H9 (cell line): ENCODE measurements at regions not wholly inside any gene's neighbourhood (a gene's known extent, or its start where the extent isn't known, plus 50 kb on each side); places are given as distances from the start of the nearest gene placed in this dataset.

Experiments
- DNase-seq: peaks from one replicate; pipeline ENCODE4 v3.0.0-alpha.2; 2017
- H2AFZ ChIP-seq: one replicate; pipeline ENCODE4 v1.6.1; 2013; ENCODE audit warnings: mild to moderate bottlenecking, low read length, control low read depth, moderate library complexity
- H2AK5ac ChIP-seq: 2 replicates; pipeline ENCODE4 v1.6.1; 2013; ENCODE audit warnings: low read length, control low read depth, mixed read lengths; ENCODE audit not compliant: insufficient read length
- H2BK120ac ChIP-seq: one replicate; pipeline ENCODE4 v1.6.1; 2013; ENCODE audit warnings: low read depth, mild to moderate bottlenecking, low read length, control low read depth, inconsistent platforms; ENCODE audit not compliant: poor library complexity, severe bottlenecking
- H2BK12ac ChIP-seq: 2 replicates; pipeline ENCODE4 v1.6.1; 2013; ENCODE audit warnings: low read length, control low read depth, mixed read lengths, low read depth; ENCODE audit not compliant: insufficient read length
- H2BK15ac ChIP-seq: 2 replicates; pipeline ENCODE4 v1.6.1; 2013; ENCODE audit warnings: low read depth, low read length, control low read depth
- H2BK20ac ChIP-seq: one replicate; pipeline ENCODE4 v1.6.1; 2013; ENCODE audit warnings: low read depth, mild to moderate bottlenecking, low read length, control low read depth, inconsistent platforms; ENCODE audit not compliant: poor library complexity, severe bottlenecking
- H2BK5ac ChIP-seq: 2 replicates; pipeline ENCODE4 v1.6.1; 2013; ENCODE audit warnings: low read length, control low read depth, mixed read lengths; ENCODE audit not compliant: insufficient read length
- H3K14ac ChIP-seq: 2 replicates; pipeline ENCODE4 v1.6.1; 2013; ENCODE audit warnings: low read length, control low read depth; ENCODE audit not compliant: insufficient read depth
- H3K18ac ChIP-seq: 2 replicates; pipeline ENCODE4 v1.6.1; 2013; ENCODE audit warnings: low read depth, mild to moderate bottlenecking, mixed read lengths, low read length, control low read depth; ENCODE audit not compliant: insufficient read length
- H3K23ac ChIP-seq: 2 replicates; pipeline ENCODE4 v1.6.1; 2013; ENCODE audit warnings: low read length, control low read depth, mixed read lengths, low read depth; ENCODE audit not compliant: insufficient read length
- H3K23me2 ChIP-seq: 2 replicates; pipeline ENCODE4 v1.6.1; 2013; ENCODE audit warnings: low read depth, mild to moderate bottlenecking, mixed read lengths, low read length, control low read depth; ENCODE audit not compliant: insufficient read length, poor library complexity, severe bottlenecking
- H3K27ac ChIP-seq: 2 replicates; pipeline ENCODE4 v1.5.1; 2013; ENCODE audit warnings: low read length, control low read depth, mixed read lengths, low read depth; ENCODE audit not compliant: insufficient read length
- H3K27me3 ChIP-seq: 2 replicates; pipeline ENCODE4 v1.6.1; 2013; ENCODE audit warnings: low read length, control low read depth, inconsistent platforms; ENCODE audit not compliant: insufficient read depth
- H3K4ac ChIP-seq: 2 replicates; pipeline ENCODE4 v1.6.1; 2013; ENCODE audit warnings: low read depth, mild to moderate bottlenecking, control low read depth, inconsistent platforms, low read length, moderate library complexity
- H3K4me1 ChIP-seq: 2 replicates; pipeline ENCODE4 v1.6.1; 2013; ENCODE audit warnings: low read length, control low read depth, inconsistent platforms; ENCODE audit not compliant: insufficient read depth
- H3K4me2 ChIP-seq: 2 replicates; pipeline ENCODE4 v1.6.1; 2013; ENCODE audit warnings: low read length, control low read depth, mixed read lengths; ENCODE audit not compliant: insufficient read length, insufficient read depth
- H3K56ac ChIP-seq: 2 replicates; pipeline ENCODE4 v1.6.1; 2013; ENCODE audit warnings: low read depth, mild to moderate bottlenecking, mixed read lengths, low read length, control low read depth; ENCODE audit not compliant: insufficient read length
- H3K79me1 ChIP-seq: 2 replicates; pipeline ENCODE4 v1.6.1; 2013; ENCODE audit warnings: low read depth, mild to moderate bottlenecking, moderate library complexity, low read length, control low read depth, inconsistent platforms; ENCODE audit not compliant: insufficient read depth, poor library complexity, severe bottlenecking
- H3K79me2 ChIP-seq: 2 replicates; pipeline ENCODE4 v1.6.1; 2013; ENCODE audit warnings: low read length, control low read depth, inconsistent platforms; ENCODE audit not compliant: insufficient read depth
- H3K9ac ChIP-seq: 2 replicates; pipeline ENCODE4 v1.6.1; 2013; ENCODE audit warnings: low read length, control low read depth, mixed read lengths; ENCODE audit not compliant: insufficient read length; ENCODE audit errors: extremely low read depth
- H3K9me3 ChIP-seq: one replicate; pipeline ENCODE4 v1.6.1; 2013; ENCODE audit warnings: low read depth, low read length, inconsistent platforms; ENCODE audit not compliant: control insufficient read depth
- H3T11ph ChIP-seq: one replicate; pipeline ENCODE4 v1.6.1; 2013; ENCODE audit warnings: mild to moderate bottlenecking, low read length, control low read depth, inconsistent platforms
- H4K20me1 ChIP-seq: one replicate; pipeline ENCODE4 v1.6.1; 2013; ENCODE audit not compliant: control insufficient read depth, insufficient read length, insufficient read depth
- H4K5ac ChIP-seq: 2 replicates; pipeline ENCODE4 v1.6.1; 2013; ENCODE audit warnings: low read depth, mild to moderate bottlenecking, mixed read lengths, low read length, control low read depth; ENCODE audit not compliant: insufficient read length
- H4K8ac ChIP-seq: replicated peaks from 2 replicates; pipeline ENCODE4 v1.6.1; 2013; ENCODE audit warnings: low read length, control low read depth, mixed read lengths, low read depth; ENCODE audit not compliant: insufficient read length
- H4K91ac ChIP-seq: 2 replicates; pipeline ENCODE4 v1.6.1; 2013; ENCODE audit warnings: low read depth, mild to moderate bottlenecking, moderate library complexity, mixed read lengths, low read length, control low read depth; ENCODE audit not compliant: insufficient read length
- H3K27ac Mint-ChIP-seq, 3 experiments: 2 replicates in 2 of 3; 3 replicates in 1 of 3; pipeline ENCODE4 v1.8.0; 2020 to 2021; ENCODE audit warnings: mixed read lengths in 3 of 3, mild to moderate bottlenecking in 1 of 3, moderate library complexity in 1 of 3
- H3K27me3 Mint-ChIP-seq: 2 replicates; pipeline ENCODE4 v1.8.0; 2021; ENCODE audit warnings: low read depth, mild to moderate bottlenecking, moderate library complexity, mixed read lengths
- H3K36me3 Mint-ChIP-seq, 3 experiments: 2 replicates in 2 of 3; 3 replicates in 1 of 3; pipeline ENCODE4 v1.8.0; 2020 to 2021; ENCODE audit warnings: low read depth in 3 of 3, mixed read lengths in 3 of 3; ENCODE audit not compliant: insufficient read depth in 1 of 3
- H3K4me1 Mint-ChIP-seq, 2 experiments: 2 replicates each; pipeline ENCODE4 v1.8.0; 2020; ENCODE audit warnings: mixed read lengths in 2 of 2
- H3K4me3 Mint-ChIP-seq, 2 experiments: 2 replicates in 1 of 2; 3 replicates in 1 of 2; pipeline ENCODE4 v1.8.0; 2020 to 2021; ENCODE audit warnings: mild to moderate bottlenecking in 2 of 2, mixed read lengths in 2 of 2, moderate library complexity in 1 of 2
- H3K9me3 Mint-ChIP-seq, 2 experiments: 2 replicates in 1 of 2; 3 replicates in 1 of 2; pipeline ENCODE4 v1.8.0; 2020; ENCODE audit warnings: mild to moderate bottlenecking in 2 of 2, mixed read lengths in 2 of 2, moderate library complexity in 1 of 2
- WGBS: extraction: QIAGEN DNeasy Blood & Tissue Kit; methylation state at CpG from one replicate; pipeline ENCODE4 v1.1.7; 2013; ENCODE audit warnings: missing lambda C conversion rate, low lambda C conversion rate, mixed read lengths; ENCODE audit not compliant: insufficient read length; ENCODE audit errors: extremely low coverage; 5-methylcytosine and 5-hydroxymethylcytosine counted together
- TF ChIP-seq, protein P1 (sequence below): fragments of 200-600 bp; sonication (generic); conservative IDR thresholded peaks from 3 replicates; pipeline ENCODE4 v1.8.0; 2021; ENCODE audit warnings: antibody characterized with exemption, mild to moderate bottlenecking

GRCh38 chr10:47240173-47240572 lies 59.8 kb upstream of the GDF10 start:
- Histone ChIP-seq H4K20me1 (peaks cover 2% of the 10 kb centered on the region), H3K27ac (no peak overlapping the region), H3K9ac (no peak overlapping the region), H3K23ac (no peak overlapping the region), H3K18ac (no peak overlapping the region), H3T11ph (no peak overlapping the region), H2BK5ac (no peak overlapping the region), H2BK20ac (no peak overlapping the region), H3K4ac (no peak overlapping the region), H3K79me1 (no peaks in the 10 kb centered on the region), H3K4me2 (no peak overlapping the region), H2AFZ (no peak overlapping the region), H3K14ac (no peak overlapping the region), H4K91ac (no peak overlapping the region), H3K79me2 (no peaks in the 10 kb centered on the region), H2AK5ac (no peak overlapping the region), H3K4me1 (no peaks in the 10 kb centered on the region), H2BK12ac (no peak overlapping the region), H3K56ac (no peak overlapping the region), H3K27me3 (no peaks in the 10 kb centered on the region), H3K9me3 (no peaks in the 10 kb centered on the region), H2BK15ac (no peak overlapping the region), H2BK120ac (no peak overlapping the region), H4K8ac (no peak overlapping the region), H4K5ac (no peak overlapping the region), H3K23me2 (no peaks in the 10 kb centered on the region)
- TF ChIP-seq, protein P1, sequence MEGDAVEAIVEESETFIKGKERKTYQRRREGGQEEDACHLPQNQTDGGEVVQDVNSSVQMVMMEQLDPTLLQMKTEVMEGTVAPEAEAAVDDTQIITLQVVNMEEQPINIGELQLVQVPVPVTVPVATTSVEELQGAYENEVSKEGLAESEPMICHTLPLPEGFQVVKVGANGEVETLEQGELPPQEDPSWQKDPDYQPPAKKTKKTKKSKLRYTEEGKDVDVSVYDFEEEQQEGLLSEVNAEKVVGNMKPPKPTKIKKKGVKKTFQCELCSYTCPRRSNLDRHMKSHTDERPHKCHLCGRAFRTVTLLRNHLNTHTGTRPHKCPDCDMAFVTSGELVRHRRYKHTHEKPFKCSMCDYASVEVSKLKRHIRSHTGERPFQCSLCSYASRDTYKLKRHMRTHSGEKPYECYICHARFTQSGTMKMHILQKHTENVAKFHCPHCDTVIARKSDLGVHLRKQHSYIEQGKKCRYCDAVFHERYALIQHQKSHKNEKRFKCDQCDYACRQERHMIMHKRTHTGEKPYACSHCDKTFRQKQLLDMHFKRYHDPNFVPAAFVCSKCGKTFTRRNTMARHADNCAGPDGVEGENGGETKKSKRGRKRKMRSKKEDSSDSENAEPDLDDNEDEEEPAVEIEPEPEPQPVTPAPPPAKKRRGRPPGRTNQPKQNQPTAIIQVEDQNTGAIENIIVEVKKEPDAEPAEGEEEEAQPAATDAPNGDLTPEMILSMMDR, result no peak; the same call in 2 of the 3 replicates
- Mint-ChIP-seq H3K4me3 (no peak overlapping the region), H3K27ac (no peak overlapping the region; a peak in 1 of 7 replicates), H3K36me3 (no peaks in the 10 kb centered on the region), H3K4me1 (peaks cover 7 to 13% of the 10 kb centered on the region in 2 experiments), H3K27me3 (peaks cover 2% of the 10 kb centered on the region; the same call in 1 of the 2 replicates), H3K9me3 (no peaks in the 10 kb centered on the region)
- no CpG with 5 or more reads among the region's 1 CpG for WGBS
- DNase-seq, result peak; percentile 27
